CD4-positive, CD25-positive, alpha-beta regulatory T cell (primary cell): ENCODE measurements at regions not wholly inside any gene's neighbourhood (a gene's known extent, or its start where the extent isn't known, plus 50 kb on each side); places are given as distances from the start of the nearest gene placed in this dataset.
"Not testable (repeated sequence)": the region's sequence is repeated elsewhere in the genome, so short reads cannot be mapped to it uniquely, and the experiment has no call there.

ENCODE experiments used
- ATAC-seq, 2 donors: fragments of 150-1000 bp; cut with Tn5 transposase; one replicate each; pipeline ENCODE4 v1.10.0; 2021; ENCODE audit warnings: low read depth in 2 of 2, moderate number of reproducible peaks in 2 of 2, moderate library complexity in 1 of 2
- DNase-seq, 3 donors: peaks; one replicate each; pipeline versions ENCODE4 v3.0.0 to v3.0.0-alpha.2; 2012 to 2022; ENCODE audit warnings: mixed read lengths in 1 of 3
- H3K27ac ChIP-seq: one replicate; pipeline ENCODE4 v1.7.0; 2013; ENCODE audit warnings: mild to moderate bottlenecking, low read length; ENCODE audit not compliant: insufficient read depth, poor library complexity, severe bottlenecking
- H3K27me3 ChIP-seq: one replicate; pipeline ENCODE4 v1.7.0; 2013; ENCODE audit warnings: low read length; ENCODE audit not compliant: control insufficient read depth, insufficient read depth
- H3K36me3 ChIP-seq: one replicate; pipeline ENCODE4 v1.7.0; 2013; ENCODE audit warnings: mild to moderate bottlenecking, low read length, moderate library complexity; ENCODE audit not compliant: control insufficient read depth, insufficient read depth
- H3K4me1 ChIP-seq: 2 replicates; pipeline ENCODE4 v1.7.0; 2013; ENCODE audit warnings: mild to moderate bottlenecking, low read length; ENCODE audit not compliant: insufficient read depth, control insufficient read depth, poor library complexity, severe bottlenecking
- H3K4me3 ChIP-seq: one replicate; pipeline ENCODE4 v1.7.0; 2013; ENCODE audit warnings: low read depth, mild to moderate bottlenecking, low read length, moderate library complexity
- H3K9me3 ChIP-seq, 2 experiments: 1 replicate in 1 of 2; 2 replicates in 1 of 2; pipeline ENCODE4 v1.7.0; 2013; ENCODE audit warnings: low read length in 2 of 2, mild to moderate bottlenecking in 1 of 2, moderate library complexity in 1 of 2; ENCODE audit not compliant: control insufficient read depth in 2 of 2
- H3K27ac Mint-ChIP-seq, 3 donors: one replicate each; pipeline ENCODE4 v1.8.0; 2020 to 2022; ENCODE audit warnings: mild to moderate bottlenecking in 3 of 3, mixed read lengths in 3 of 3, moderate library complexity in 2 of 3
- H3K27me3 Mint-ChIP-seq: one replicate; pipeline ENCODE4 v1.8.0; 2022; ENCODE audit warnings: mild to moderate bottlenecking, mixed read lengths
- H3K36me3 Mint-ChIP-seq: one replicate; pipeline ENCODE4 v1.8.0; 2020; ENCODE audit warnings: mixed read lengths
- H3K4me1 Mint-ChIP-seq, 4 donors: one replicate each; pipeline ENCODE4 v1.8.0; 2020 to 2022; ENCODE audit warnings: mixed read lengths in 4 of 4, mild to moderate bottlenecking in 1 of 4
- H3K4me3 Mint-ChIP-seq, 4 donors: one replicate each; pipeline ENCODE4 v1.8.0; 2020 to 2022; ENCODE audit warnings: mild to moderate bottlenecking in 4 of 4, mixed read lengths in 4 of 4, moderate library complexity in 3 of 4
- H3K9me3 Mint-ChIP-seq, 7 donors: one replicate each; pipeline ENCODE4 v1.8.0; 2020 to 2022; ENCODE audit warnings: mixed read lengths in 7 of 7, mild to moderate bottlenecking in 3 of 7, moderate library complexity in 2 of 7

DNA sequence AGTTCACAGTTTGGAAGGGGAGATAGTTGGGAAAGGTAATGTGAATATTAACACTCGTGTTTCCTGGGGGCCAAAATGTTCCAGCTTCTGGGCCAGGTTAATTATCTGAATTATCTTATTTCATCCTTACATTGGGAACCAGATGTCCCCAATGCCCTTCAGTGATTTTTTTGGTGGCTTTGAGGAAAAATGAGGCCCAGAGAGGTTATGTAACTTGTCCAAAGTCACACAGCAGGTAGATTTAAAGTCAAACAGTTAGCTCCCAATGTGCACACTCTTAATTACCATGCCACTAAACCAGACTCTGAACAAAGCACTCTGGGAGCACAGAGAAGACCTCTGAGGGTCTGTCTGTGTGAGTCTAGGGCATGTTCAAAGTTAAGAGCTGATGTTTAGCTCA, 259.9 kb upstream of the PLGLB2 start:
- not testable (repeated sequence) for DNase-seq, H3K9me3 ChIP-seq, H3K36me3 Mint-ChIP-seq, H3K4me3 Mint-ChIP-seq, H3K27me3 ChIP-seq, ATAC-seq, H3K4me3 ChIP-seq, H3K27me3 Mint-ChIP-seq, H3K36me3 ChIP-seq, H3K9me3 Mint-ChIP-seq
- Mint-ChIP-seq H3K27ac (peak overlapping the region; percentile 31 to 74 (median 56)), H3K4me1 (peaks cover 0 to 41% (median 13%) of the 10 kb centered on the region in 4 donors)
- peaks cover 22% of the 10 kb centered on the region for H3K4me1 ChIP-seq
- H3K27ac ChIP-seq, result peak overlapping the region; percentile 41

DNA sequence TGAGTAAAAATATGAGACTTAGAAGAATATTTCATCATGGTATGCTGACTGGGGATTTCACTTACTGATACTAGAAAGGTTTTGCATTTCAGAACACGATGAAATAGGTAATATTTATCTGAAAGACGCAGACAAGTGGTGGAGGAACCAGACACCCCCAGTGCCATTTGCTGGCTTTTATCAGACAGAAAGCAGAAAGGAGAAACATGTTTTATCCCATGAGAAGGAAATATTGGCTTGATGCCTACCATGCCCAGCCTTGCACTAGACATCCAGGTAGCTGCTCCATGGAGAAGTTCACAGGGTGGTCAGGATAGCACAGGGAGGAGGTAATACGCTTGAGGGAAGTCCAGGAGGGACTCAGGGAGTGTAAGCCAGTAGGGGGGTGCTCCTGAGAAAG, 258.9 kb upstream of the PLGLB2 start:
- H3K9me3 Mint-ChIP-seq, H3K36me3 Mint-ChIP-seq, ATAC-seq, DNase-seq, H3K27me3 Mint-ChIP-seq, H3K27ac ChIP-seq, H3K4me3 Mint-ChIP-seq, H3K27me3 ChIP-seq, H3K36me3 ChIP-seq, H3K9me3 ChIP-seq: not testable (repeated sequence)
- Histone ChIP-seq H3K4me3 (peak overlapping the region; percentile 19), H3K4me1 (peaks cover 17% of the 10 kb centered on the region)
- Mint-ChIP-seq H3K27ac (peak overlapping the region; percentile 51 to 56 (median 52)), H3K4me1 (peaks cover 0 to 37% (median 12%) of the 10 kb centered on the region in 4 donors)

DNA sequence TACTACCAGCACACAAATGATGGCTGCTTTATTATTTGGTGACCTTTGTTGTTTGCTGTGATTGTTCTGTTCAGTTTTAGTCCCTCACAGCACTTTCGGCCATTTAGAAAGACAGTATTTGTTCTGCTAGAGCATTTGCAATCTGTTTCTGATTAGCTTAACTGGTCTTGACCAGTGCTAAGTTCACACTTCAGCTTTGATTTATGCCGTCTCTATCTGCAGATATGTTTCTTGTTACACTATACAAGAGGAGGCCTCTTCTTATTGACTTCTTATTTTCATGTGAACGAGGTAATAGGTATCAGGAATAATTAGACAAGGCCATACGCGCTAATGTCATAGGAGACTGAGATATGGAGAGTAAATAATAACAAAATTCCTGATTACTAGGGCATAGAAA, 253.0 kb upstream of the PLGLB2 start:
- ATAC-seq, H3K9me3 Mint-ChIP-seq, H3K4me1 ChIP-seq, H3K4me3 ChIP-seq, DNase-seq, H3K36me3 Mint-ChIP-seq, H3K9me3 ChIP-seq, H3K36me3 ChIP-seq, H3K27me3 Mint-ChIP-seq, H3K27me3 ChIP-seq: not testable (repeated sequence)
- H3K27ac Mint-ChIP-seq, result peak overlapping the region; percentile 76 to 97 (median 86)
- peak overlapping the region; percentile 25 for H3K27ac ChIP-seq
- H3K4me1 Mint-ChIP-seq, result peaks cover 3 to 21% (median 10%) of the 10 kb centered on the region in 4 donors
- H3K4me3 Mint-ChIP-seq, result peak overlapping the region in 1 of 4 donors; percentile 13

DNA sequence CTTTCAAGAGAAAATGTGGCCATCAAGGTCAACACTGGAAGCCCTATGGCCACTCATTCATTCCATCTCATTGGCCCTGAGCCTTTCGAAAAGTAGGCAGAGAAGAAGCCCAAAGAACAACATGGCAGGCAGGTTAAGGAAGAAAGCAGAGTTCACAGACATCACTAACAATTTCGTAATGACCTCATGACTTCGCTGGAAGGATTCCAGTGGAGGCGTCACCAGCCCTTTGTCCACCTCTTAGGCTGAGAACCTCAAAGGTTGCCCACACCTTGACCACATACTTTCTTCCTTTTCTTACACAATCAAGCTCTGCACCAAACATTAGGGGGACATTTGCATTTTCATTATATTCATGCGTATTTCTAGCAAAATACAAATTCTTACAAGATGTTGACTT, 252.4 kb upstream of the PLGLB2 start:
- H3K4me1 ChIP-seq, H3K36me3 Mint-ChIP-seq, H3K4me3 ChIP-seq, ATAC-seq, DNase-seq, H3K36me3 ChIP-seq, H3K9me3 Mint-ChIP-seq, H3K27me3 ChIP-seq, H3K27me3 Mint-ChIP-seq, H3K9me3 ChIP-seq: not testable (repeated sequence)
- H3K27ac ChIP-seq, result peak overlapping the region; percentile 25
- peak overlapping the region; percentile 76 to 97 (median 86) for H3K27ac Mint-ChIP-seq
- H3K4me1 Mint-ChIP-seq, result peaks cover 7 to 25% (median 15%) of the 10 kb centered on the region in 4 donors
- peak overlapping the region in 1 of 4 donors; percentile 15 for H3K4me3 Mint-ChIP-seq

DNA sequence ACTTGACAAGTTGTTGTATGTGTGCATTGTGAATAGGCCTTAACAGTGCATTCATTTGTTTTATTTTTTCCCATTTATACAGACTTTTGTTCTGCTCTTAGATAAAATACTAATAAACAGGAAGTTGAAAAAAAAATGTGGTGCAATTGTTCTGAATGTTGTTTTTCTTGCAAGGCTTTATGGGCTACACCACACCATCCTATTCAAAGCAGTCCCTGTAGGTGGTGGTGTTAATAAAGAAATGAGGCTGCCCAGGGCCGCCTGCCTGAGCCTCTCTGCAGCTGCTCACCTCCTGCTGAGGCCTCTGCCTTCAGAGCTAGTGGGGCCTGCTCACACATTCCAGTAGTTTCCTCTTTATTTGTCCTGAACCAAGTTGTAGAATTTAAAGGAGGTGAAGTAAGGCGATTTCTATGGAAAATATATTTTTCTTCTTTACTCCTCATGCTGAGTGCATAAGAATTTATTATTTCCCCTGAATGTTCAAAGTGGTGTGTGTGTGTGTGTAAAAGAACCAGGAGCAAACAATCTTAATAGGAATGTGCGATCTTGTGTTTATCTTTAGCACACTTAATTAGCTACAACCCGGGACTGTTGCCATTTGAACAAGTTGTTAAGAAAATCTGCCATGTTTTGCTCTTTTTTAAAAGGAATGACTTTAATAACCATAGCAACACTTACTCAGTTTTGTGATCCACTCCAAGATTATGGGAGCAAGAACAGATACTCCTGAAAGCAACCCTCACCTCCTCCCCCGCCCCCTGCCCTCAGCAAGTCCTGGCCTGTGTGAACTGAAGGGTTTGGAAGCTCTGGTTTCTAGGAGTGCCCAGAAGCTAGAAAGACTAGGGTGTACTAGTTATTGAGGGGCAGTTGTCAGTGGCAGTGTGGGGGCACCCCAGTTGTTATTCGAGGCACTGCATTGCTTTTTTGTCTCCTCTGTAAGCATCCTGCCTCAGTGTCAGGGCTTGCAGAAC, 251.6 kb upstream of the PLGLB2 start:
- H3K4me3 ChIP-seq, H3K27me3 ChIP-seq, H3K36me3 Mint-ChIP-seq, H3K9me3 ChIP-seq, H3K27me3 Mint-ChIP-seq, H3K9me3 Mint-ChIP-seq, H3K4me3 Mint-ChIP-seq, H3K27ac Mint-ChIP-seq, H3K36me3 ChIP-seq: not testable (repeated sequence)
- ATAC-seq (peak; percentile 89 to 91), DNase-seq (peak; percentile 34 to 82 (median 79))
- H3K4me1 Mint-ChIP-seq, result peaks cover 9 to 27% (median 16%) of the 10 kb centered on the region in 4 donors
- peaks cover 11% of the 10 kb centered on the region for H3K4me1 ChIP-seq
- H3K27ac ChIP-seq, result peak overlapping the region; percentile 33

DNA sequence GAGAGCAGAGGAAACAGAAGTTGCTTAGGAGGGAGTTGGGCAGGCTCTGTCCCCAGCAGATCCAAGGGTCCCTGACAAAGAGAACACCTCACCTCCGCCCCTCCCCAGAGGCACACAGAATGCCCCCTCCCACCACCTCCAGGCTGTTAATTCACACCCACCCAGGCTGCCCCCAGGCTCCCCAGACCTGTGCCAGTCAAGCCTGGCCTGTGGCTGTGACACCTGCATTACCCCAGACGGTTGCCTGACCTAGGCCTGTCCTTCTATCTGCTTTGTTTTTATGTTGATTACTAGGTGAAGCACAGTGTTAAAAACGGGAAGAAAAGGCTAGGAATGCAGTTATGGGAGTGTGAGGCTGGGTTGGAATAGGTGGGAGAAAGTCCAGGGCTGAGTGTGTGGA, 250.8 kb upstream of the PLGLB2 start:
- H3K9me3 Mint-ChIP-seq, H3K4me3 ChIP-seq, H3K36me3 Mint-ChIP-seq, H3K27me3 ChIP-seq, H3K4me3 Mint-ChIP-seq, H3K27ac Mint-ChIP-seq, DNase-seq, H3K27me3 Mint-ChIP-seq, H3K36me3 ChIP-seq, ATAC-seq, H3K9me3 ChIP-seq: not testable (repeated sequence)
- peak overlapping the region; percentile 63 for H3K27ac ChIP-seq
- H3K4me1 Mint-ChIP-seq, result peaks cover 9 to 24% (median 15%) of the 10 kb centered on the region in 4 donors
- H3K4me1 ChIP-seq, result peaks cover 11% of the 10 kb centered on the region

GRCh38 chr2:87497700-87498099, 250.2 kb upstream of the PLGLB2 start:
- not testable (repeated sequence) for H3K4me3 Mint-ChIP-seq, ATAC-seq, H3K36me3 ChIP-seq, H3K9me3 Mint-ChIP-seq, H3K36me3 Mint-ChIP-seq, DNase-seq, H3K9me3 ChIP-seq, H3K27me3 Mint-ChIP-seq, H3K27me3 ChIP-seq
- H3K27ac ChIP-seq, result peak overlapping the region; percentile 63
- H3K4me3 ChIP-seq, result peak overlapping the region; percentile 44
- peaks cover 11% of the 10 kb centered on the region for H3K4me1 ChIP-seq
- H3K4me1 Mint-ChIP-seq, result peaks cover 9 to 24% (median 15%) of the 10 kb centered on the region in 4 donors
- H3K27ac Mint-ChIP-seq, result peak overlapping the region in 2 of 3 donors; percentile 23 to 43
